AG04450 (cell line): ENCODE measurements at regions not wholly inside any gene's neighbourhood (a gene's known extent, or its start where the extent isn't known, plus 50 kb on each side); places are given as distances from the start of the nearest gene placed in this dataset.

Source experiments
- CTCF ChIA-PET: fragments of 300-600, 350-600 bp; formaldehyde crosslinking; extraction: SDS; loops from one replicate; lab custom pipeline; 2022; ENCODE audit warnings: antibody characterized with exemption, inconsistent platforms; lab: Charles Lee
- POLR2A ChIA-PET: fragments of 350-600 bp; formaldehyde crosslinking; extraction: SDS; loops from one replicate; lab custom pipeline; 2021; ENCODE audit warnings: antibody characterized with exemption, inconsistent platforms; lab: Yijun Ruan, JAX
- DNase-seq: peaks from one replicate; pipeline ENCODE4 v3.0.0-alpha.2; 2011; ENCODE audit warnings: low read depth, low spot score
- H3K27ac ChIP-seq: one replicate; pipeline ENCODE4 v1.5.1; 2012; ENCODE audit warnings: low read depth, low read length, control low read depth
- H3K27me3 ChIP-seq: one replicate; pipeline ENCODE4 v1.6.0; 2012; ENCODE audit warnings: low read length; ENCODE audit not compliant: control insufficient read depth, insufficient read depth
- H3K4me3 ChIP-seq: 2 replicates; pipeline ENCODE4 v1.5.1; 2011; ENCODE audit warnings: mild to moderate bottlenecking, low read depth, low read length, control low read depth
- H3K9me3 ChIP-seq: 2 replicates; pipeline ENCODE4 v1.5.1; 2012; ENCODE audit warnings: low read length; ENCODE audit not compliant: control insufficient read depth, insufficient read depth
- TF ChIP-seq, protein P1 (sequence below): IDR thresholded peaks from 2 replicates; pipeline ENCODE4 v1.5.1; 2011; ENCODE audit warnings: low read depth, low read length, control low read depth, inconsistent platforms

GRCh38 chr3:197430934-197431333 lies 124.8 kb downstream of the BDH1 start:
- DNase-seq = no peak
- Histone ChIP-seq H3K9me3 (no peaks in the 10 kb centered on the region; the same call in 1 of the 2 replicates), H3K4me3 (no peak overlapping the region), H3K27me3 (peaks cover 1% of the 10 kb centered on the region), H3K27ac (no peak overlapping the region)
- TF ChIP-seq, protein P1, sequence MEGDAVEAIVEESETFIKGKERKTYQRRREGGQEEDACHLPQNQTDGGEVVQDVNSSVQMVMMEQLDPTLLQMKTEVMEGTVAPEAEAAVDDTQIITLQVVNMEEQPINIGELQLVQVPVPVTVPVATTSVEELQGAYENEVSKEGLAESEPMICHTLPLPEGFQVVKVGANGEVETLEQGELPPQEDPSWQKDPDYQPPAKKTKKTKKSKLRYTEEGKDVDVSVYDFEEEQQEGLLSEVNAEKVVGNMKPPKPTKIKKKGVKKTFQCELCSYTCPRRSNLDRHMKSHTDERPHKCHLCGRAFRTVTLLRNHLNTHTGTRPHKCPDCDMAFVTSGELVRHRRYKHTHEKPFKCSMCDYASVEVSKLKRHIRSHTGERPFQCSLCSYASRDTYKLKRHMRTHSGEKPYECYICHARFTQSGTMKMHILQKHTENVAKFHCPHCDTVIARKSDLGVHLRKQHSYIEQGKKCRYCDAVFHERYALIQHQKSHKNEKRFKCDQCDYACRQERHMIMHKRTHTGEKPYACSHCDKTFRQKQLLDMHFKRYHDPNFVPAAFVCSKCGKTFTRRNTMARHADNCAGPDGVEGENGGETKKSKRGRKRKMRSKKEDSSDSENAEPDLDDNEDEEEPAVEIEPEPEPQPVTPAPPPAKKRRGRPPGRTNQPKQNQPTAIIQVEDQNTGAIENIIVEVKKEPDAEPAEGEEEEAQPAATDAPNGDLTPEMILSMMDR = no peak
- POLR2A ChIA-PET = no interaction called here
- CTCF ChIA-PET = no interaction called here

DNA sequence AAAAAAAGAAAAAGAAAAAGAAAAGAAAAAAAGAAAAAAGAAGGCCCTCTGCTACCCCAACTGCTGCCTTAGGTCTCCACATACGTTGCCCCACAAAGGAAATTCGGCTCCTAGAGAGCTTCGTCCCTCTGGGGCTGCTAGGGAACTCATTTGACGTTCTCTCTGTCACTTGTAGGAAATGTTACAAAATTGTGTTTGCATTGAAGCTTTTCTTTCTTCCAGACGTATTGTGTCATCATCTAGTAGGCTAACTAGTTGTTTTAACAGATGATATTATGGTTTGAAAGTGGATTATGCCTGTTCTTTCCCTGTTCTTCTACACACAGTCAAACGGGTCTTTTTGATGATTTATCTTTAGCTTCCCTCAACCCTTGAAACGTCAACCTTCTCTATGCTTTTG lies 125.3 kb downstream of the BDH1 start:
- ChIA-PET CTCF (no interaction called here), POLR2A (no interaction called here)
- no peak overlapping the region for H3K4me3 ChIP-seq
- H3K27me3 ChIP-seq = peaks cover 5% of the 10 kb centered on the region
- H3K27ac ChIP-seq = no peak overlapping the region
- no peaks in the 10 kb centered on the region; the same call in 1 of the 2 replicates for H3K9me3 ChIP-seq
- TF ChIP-seq, protein P1 = no peak
- no peak for DNase-seq

DNA sequence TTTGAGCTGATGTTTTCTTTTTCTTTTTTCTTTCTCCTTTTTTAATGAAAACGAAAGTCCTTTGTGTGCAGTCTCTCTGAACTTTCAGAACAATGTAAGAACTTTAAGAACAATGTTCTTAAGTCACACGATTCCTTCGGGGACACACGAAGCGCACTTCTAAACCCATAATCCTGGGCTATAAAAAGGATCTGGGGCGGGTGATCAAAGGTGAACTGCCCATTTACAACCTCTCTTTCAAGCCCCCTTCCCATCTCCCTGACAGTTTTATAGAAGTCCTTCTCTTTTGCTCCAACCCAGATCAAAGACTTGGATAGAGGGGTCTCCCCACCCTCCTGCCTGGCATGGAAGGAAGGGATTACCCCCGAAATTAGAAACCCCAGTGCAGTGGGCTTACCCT lies 126.8 kb downstream of the BDH1 start:
- Histone ChIP-seq H3K9me3 (no peaks in the 10 kb centered on the region; the same call in 1 of the 2 replicates), H3K27me3 (peaks cover 14% of the 10 kb centered on the region), H3K4me3 (no peak overlapping the region), H3K27ac (no peak overlapping the region)
- ChIA-PET CTCF (no interaction called here), POLR2A (interaction anchor here (0.6 kb wide), 1 partner anchor 27 kb away, joined by 8 read pairs; no protein-coding TSS in a partner anchor)
- no peak for DNase-seq
- TF ChIP-seq, protein P1 = no peak

DNA sequence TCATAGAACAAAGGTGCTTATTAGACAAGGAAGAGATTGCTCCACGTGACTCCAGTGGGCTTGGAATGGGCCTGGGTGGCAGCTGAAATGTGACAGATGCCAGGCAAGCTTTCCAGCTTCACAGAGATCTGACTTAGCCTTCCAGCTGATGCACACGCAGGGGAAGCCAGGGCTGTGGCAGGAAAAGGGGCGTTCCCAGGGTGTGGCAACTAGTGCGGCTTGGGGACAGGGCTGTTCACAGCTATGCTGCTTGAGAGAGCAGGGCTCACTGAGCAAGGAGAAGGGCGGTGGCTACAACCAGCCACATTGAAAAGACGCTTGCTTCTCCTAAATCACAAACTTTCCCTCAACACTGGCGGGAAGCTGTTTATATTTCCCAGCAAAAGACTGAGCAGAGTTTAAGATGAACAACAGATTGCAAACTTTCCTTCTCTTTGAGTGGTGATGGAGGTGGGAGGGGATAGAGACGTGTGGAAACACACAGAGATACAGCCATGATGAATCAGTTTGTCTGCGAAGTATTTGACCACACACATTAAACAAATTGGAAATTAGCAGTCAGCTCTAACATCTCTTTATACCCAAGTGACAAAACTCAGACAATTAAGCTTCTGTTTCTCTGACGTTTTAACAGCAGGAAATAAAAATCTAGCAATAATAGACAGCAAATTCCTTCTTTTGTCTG lies 127.5 kb downstream of the BDH1 start:
- CTCF ChIA-PET = no interaction called here
- H3K9me3 ChIP-seq = no peaks in the 10 kb centered on the region; the same call in 1 of the 2 replicates
- TF ChIP-seq, protein P1 = no peak
- no peak overlapping the region for H3K4me3 ChIP-seq
- H3K27me3 ChIP-seq = peaks cover 18% of the 10 kb centered on the region
- no peak for DNase-seq
- no peak overlapping the region for H3K27ac ChIP-seq
- POLR2A ChIA-PET = no interaction called here

GRCh38 chr3:197427021-197427420 lies 128.6 kb upstream of the DLG1 start:
- CTCF ChIA-PET = interaction anchor here (1.2 kb wide), 1 partner anchor 170 kb away, joined by 3 read pairs; no protein-coding TSS in a partner anchor

More at GRCh38 chr3:197427021-197427420, 128.6 kb upstream of the DLG1 start:
- Histone ChIP-seq H3K27ac (no peak overlapping the region), H3K9me3 (no peaks in the 10 kb centered on the region; the same call in 1 of the 2 replicates), H3K27me3 (peaks cover 18% of the 10 kb centered on the region), H3K4me3 (no peak overlapping the region)
- TF ChIP-seq, protein P1 = no peak
- DNase-seq = no peak
- POLR2A ChIA-PET = interaction anchor here (0.7 kb wide), 1 partner anchor 65 kb away, joined by 6 read pairs; no protein-coding TSS in a partner anchor
